ENCODE measurements at regions not wholly inside any gene's neighbourhood (a gene's known extent, or its start where the extent isn't known, plus 50 kb on each side); places are given as distances from the start of the nearest gene placed in this dataset.

- TF ChIP-seq POLR2A (IDR thresholded peaks at IDR 0.05), result no peak
- no peak for TF ChIP-seq CTCF (IDR thresholded peaks at IDR 0.05)
- no peak for TF ChIP-seq POLR2AphosphoS5 (IDR thresholded peaks at IDR 0.05; ENCODE audit: insufficient read depth in 1 of 2, low read depth in 1 of 2)
These were observed 114.3 kb upstream of the C16orf82 start for GRCh38 chr16:26952411-26952810.

All from vagina (tissue), 2 donors.